Transverse colon (tissue), 4 donors: ENCODE measurements at regions not wholly inside any gene's neighbourhood (a gene's known extent, or its start where the extent isn't known, plus 50 kb on each side); places are given as distances from the start of the nearest gene placed in this dataset.
"Not testable (repeated sequence)": the region's sequence is repeated elsewhere in the genome, so short reads cannot be mapped to it uniquely, and the experiment has no call there.

Source experiments
- DNase-seq: peaks from one replicate; pipeline ENCODE4 v3.0.0-alpha.2; 2019
- H3K27ac ChIP-seq, 4 donors: fragments of 200-600 bp; sonication (generic); 2 replicates each; pipeline ENCODE4 v1.5.1; 2016 to 2018; ENCODE audit warnings: inconsistent platforms in 4 of 4
- H3K27me3 ChIP-seq: fragments of 200-600 bp; sonication (generic); 2 replicates; pipeline ENCODE4 v1.5.1; 2017; ENCODE audit warnings: inconsistent platforms
- H3K36me3 ChIP-seq, 4 donors: fragments of 200-600 bp; sonication (generic); 2 replicates each; pipeline ENCODE4 v1.5.1; 2017 to 2019; ENCODE audit warnings: inconsistent platforms in 4 of 4
- H3K4me1 ChIP-seq, 4 donors: fragments of 200-600 bp; sonication (generic); 2 replicates each; pipeline ENCODE4 v1.5.1; 2017 to 2020; ENCODE audit warnings: inconsistent platforms in 4 of 4
- H3K4me3 ChIP-seq, 4 donors: fragments of 200-600 bp; sonication (generic); 1 replicate in 1 of 4; 2 replicates in 3 of 4; pipeline versions ENCODE4 v1.5.1 to v1.6.1; 2017 to 2019; ENCODE audit warnings: inconsistent platforms in 4 of 4
- H3K9me3 ChIP-seq, 2 donors: fragments of 200-600 bp; sonication (generic); 2 replicates each; pipeline ENCODE4 v1.5.1; 2017 to 2019; ENCODE audit warnings: inconsistent platforms in 2 of 2
- EP300 ChIP-seq: sonication (generic); formaldehyde crosslinking; IDR thresholded peaks from one replicate; pipeline ENCODE4 v1.6.1; 2017; ENCODE audit warnings: antibody characterized with exemption, low read depth
- POLR2A ChIP-seq: fragments of 450-650 bp; IDR thresholded peaks from one replicate; pipeline ENCODE4 v1.6.1; 2016; ENCODE audit warnings: antibody characterized with exemption, mild to moderate bottlenecking, moderate library complexity
- POLR2AphosphoS5 ChIP-seq, 3 donors: sonication (generic); formaldehyde crosslinking; IDR thresholded peaks; one replicate each; pipeline ENCODE4 v1.6.1; 2016; ENCODE audit warnings: antibody characterized with exemption in 3 of 3
- WGBS, 2 donors: methylation state at CpG; one replicate each; pipeline ENCODE4 v1.1.5; 2018; ENCODE audit warnings: low coverage in 1 of 2; 5-methylcytosine and 5-hydroxymethylcytosine counted together
- in situ Hi-C, 4 donors: fragments of 200-750 bp; cut with MboI; loops; one replicate each; pipeline versions ENCODE4 v1.15.0 to v1.15.1; 2017; ENCODE audit warnings: low sequenced_read_pairs in 3 of 4, low pct_ligation_motif_present in 1 of 4, low pct_unique_long_range_greater_than_20kb in 1 of 4
- intact Hi-C: fragments of 100-400 bp; cut with DNase I; formaldehyde crosslinking; loops from one replicate; pipeline ENCODE4 v1.15.1; 2023; ENCODE audit warnings: low total_unique reads
- TF ChIP-seq, protein P1 (sequence below), 5 experiments: fragments of 200-600 bp in 3 of 5; fragments of 450-650 bp in 2 of 5; sonication (generic) in 3 of 5; IDR thresholded peaks; 1 replicate in 2 of 5; 2 replicates in 3 of 5; pipeline ENCODE4 v1.5.1; 2016 to 2017; ENCODE audit warnings: antibody characterized with exemption in 5 of 5, inconsistent platforms in 3 of 5, mild to moderate bottlenecking in 2 of 5, moderate library complexity in 1 of 5

- no peak overlapping the region for H3K4me3 ChIP-seq
- H3K4me1 ChIP-seq = no peaks in the 10 kb centered on the region
- no peaks in the 10 kb centered on the region for H3K36me3 ChIP-seq
- TF ChIP-seq, protein P1, sequence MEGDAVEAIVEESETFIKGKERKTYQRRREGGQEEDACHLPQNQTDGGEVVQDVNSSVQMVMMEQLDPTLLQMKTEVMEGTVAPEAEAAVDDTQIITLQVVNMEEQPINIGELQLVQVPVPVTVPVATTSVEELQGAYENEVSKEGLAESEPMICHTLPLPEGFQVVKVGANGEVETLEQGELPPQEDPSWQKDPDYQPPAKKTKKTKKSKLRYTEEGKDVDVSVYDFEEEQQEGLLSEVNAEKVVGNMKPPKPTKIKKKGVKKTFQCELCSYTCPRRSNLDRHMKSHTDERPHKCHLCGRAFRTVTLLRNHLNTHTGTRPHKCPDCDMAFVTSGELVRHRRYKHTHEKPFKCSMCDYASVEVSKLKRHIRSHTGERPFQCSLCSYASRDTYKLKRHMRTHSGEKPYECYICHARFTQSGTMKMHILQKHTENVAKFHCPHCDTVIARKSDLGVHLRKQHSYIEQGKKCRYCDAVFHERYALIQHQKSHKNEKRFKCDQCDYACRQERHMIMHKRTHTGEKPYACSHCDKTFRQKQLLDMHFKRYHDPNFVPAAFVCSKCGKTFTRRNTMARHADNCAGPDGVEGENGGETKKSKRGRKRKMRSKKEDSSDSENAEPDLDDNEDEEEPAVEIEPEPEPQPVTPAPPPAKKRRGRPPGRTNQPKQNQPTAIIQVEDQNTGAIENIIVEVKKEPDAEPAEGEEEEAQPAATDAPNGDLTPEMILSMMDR (IDR thresholded peaks at IDR 0.05) = no peak
- 60 to 67% methylated on average over 6 of the region's 6 CpGs for WGBS, 2 donors
- H3K27ac ChIP-seq = no peak overlapping the region
- DNase-seq = no peak
- H3K9me3 ChIP-seq = no peaks in the 10 kb centered on the region
- in situ Hi-C loops (no loop called here), intact Hi-C loops (no loop called here)
- H3K27me3 ChIP-seq = no peaks in the 10 kb centered on the region
Measured at GRCh38 chr6:141874930-141875602, 257.7 kb upstream of the GJE1 start.

DNA sequence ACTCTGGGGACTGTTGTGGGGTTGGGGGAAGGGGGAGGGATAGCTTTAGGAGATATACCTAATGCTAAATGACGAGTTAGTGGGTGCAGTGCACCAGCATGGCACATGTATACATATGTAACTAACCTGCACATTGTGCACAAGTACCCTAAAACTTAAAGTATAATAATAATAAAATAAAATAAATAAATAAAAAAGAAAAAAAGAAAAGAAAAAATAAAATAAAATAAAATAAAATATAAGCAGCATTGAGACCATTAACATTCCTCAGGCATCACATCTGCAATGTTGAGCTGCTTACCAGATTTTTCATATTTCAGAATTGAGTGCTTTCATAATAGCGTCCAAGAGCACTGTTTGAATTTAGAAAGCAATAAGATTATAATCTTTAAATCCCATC, 263.2 kb upstream of the GJE1 start:
- H3K36me3 ChIP-seq, H3K27me3 ChIP-seq, DNase-seq, H3K27ac ChIP-seq, H3K4me3 ChIP-seq, intact Hi-C loops, in situ Hi-C loops, H3K9me3 ChIP-seq, H3K4me1 ChIP-seq: not testable (repeated sequence)
- 68 to 76% methylated on average over 2 of the region's 2 CpGs for WGBS, 2 donors

- H3K9me3 ChIP-seq = peaks cover 0 to 4% of the 10 kb centered on the region in 2 donors
- 51 to 81% methylated on average over 4 to 6 of the region's 6 CpGs for WGBS, 2 donors
Measured at GRCh38 chr6:141867767-141868166, 265.0 kb upstream of the GJE1 start.

DNA sequence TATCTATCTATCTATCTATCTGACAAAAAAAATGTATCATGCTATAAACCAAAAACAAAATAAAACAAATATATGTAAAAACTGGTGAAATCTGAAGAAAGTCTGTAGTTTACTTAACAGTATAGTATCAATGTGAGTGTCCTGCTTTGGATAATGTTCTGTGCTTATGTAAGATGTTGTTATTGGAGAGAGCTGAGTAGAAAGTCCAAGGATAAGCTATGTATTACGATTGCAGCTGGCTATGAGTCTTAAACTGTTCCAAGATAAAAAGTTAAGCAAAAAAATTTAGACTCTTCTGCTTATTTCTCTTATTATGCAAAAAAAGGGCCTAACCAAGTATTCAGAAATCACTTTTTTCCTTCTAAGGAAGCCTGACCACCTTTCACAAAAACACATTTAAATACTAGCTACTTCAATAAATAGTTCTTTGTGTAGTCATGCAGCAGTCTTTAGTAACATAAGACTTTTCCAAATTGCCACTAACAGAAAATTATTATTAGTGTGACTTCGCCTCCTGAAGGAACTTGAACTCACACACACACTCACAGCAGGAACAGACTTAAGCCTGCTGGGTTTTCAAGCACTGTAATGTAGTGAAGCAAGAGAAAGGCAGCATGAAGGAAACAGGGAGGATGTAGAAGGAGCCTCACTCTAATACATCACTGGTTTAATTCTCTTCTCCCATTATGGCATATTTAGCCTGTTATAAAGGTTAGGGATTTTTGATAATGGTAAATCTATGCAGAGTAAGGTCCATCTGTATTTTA, 265.8 kb upstream of the GJE1 start:
- Histone ChIP-seq H3K9me3 (peaks cover 0 to 4% of the 10 kb centered on the region in 2 donors), H3K4me3 (no peak overlapping the region), H3K36me3 (no peaks in the 10 kb centered on the region), H3K27me3 (no peaks in the 10 kb centered on the region), H3K4me1 (no peaks in the 10 kb centered on the region), H3K27ac (no peak overlapping the region)
- WGBS, 2 donors = 41 to 61% methylated on average over 2 of the region's 2 CpGs
- intact Hi-C loops = no loop called here
- TF ChIP-seq POLR2AphosphoS5 (IDR thresholded peaks at IDR 0.05) = no peak
- no peak for TF ChIP-seq EP300
- no peak for TF ChIP-seq POLR2A
- TF ChIP-seq, protein P1 (IDR thresholded peaks at IDR 0.05) = no peak
- in situ Hi-C loops = no loop called here
- no peak for DNase-seq

More at GRCh38 chr6:141867767-141868166, 265.0 kb upstream of the GJE1 start:
- H3K27ac ChIP-seq = no peak overlapping the region
- no peaks in the 10 kb centered on the region for H3K36me3 ChIP-seq
- no peak overlapping the region for H3K4me3 ChIP-seq
- intact Hi-C loops = no loop called here
- in situ Hi-C loops = no loop called here
- no peak for DNase-seq
- no peaks in the 10 kb centered on the region for H3K27me3 ChIP-seq
- no peaks in the 10 kb centered on the region for H3K4me1 ChIP-seq
- TF ChIP-seq, protein P1 (IDR thresholded peaks at IDR 0.05) = no peak
- TF ChIP-seq EP300 = no peak
- no peak for TF ChIP-seq POLR2A
- TF ChIP-seq POLR2AphosphoS5 (IDR thresholded peaks at IDR 0.05) = no peak
